H9 (cell line): ENCODE measurements at regions not wholly inside any gene's neighbourhood (a gene's known extent, or its start where the extent isn't known, plus 50 kb on each side); places are given as distances from the start of the nearest gene placed in this dataset.

Experiments used
- DNase-seq: peaks from one replicate; pipeline ENCODE4 v3.0.0-alpha.2; 2017
- H2AFZ ChIP-seq: one replicate; pipeline ENCODE4 v1.6.1; 2013; ENCODE audit warnings: mild to moderate bottlenecking, low read length, control low read depth, moderate library complexity
- H2AK5ac ChIP-seq: 2 replicates; pipeline ENCODE4 v1.6.1; 2013; ENCODE audit warnings: low read length, control low read depth, mixed read lengths; ENCODE audit not compliant: insufficient read length
- H2BK120ac ChIP-seq: one replicate; pipeline ENCODE4 v1.6.1; 2013; ENCODE audit warnings: low read depth, mild to moderate bottlenecking, low read length, control low read depth, inconsistent platforms; ENCODE audit not compliant: poor library complexity, severe bottlenecking
- H2BK12ac ChIP-seq: 2 replicates; pipeline ENCODE4 v1.6.1; 2013; ENCODE audit warnings: low read length, control low read depth, mixed read lengths, low read depth; ENCODE audit not compliant: insufficient read length
- H2BK15ac ChIP-seq: 2 replicates; pipeline ENCODE4 v1.6.1; 2013; ENCODE audit warnings: low read depth, low read length, control low read depth
- H2BK20ac ChIP-seq: one replicate; pipeline ENCODE4 v1.6.1; 2013; ENCODE audit warnings: low read depth, mild to moderate bottlenecking, low read length, control low read depth, inconsistent platforms; ENCODE audit not compliant: poor library complexity, severe bottlenecking
- H2BK5ac ChIP-seq: 2 replicates; pipeline ENCODE4 v1.6.1; 2013; ENCODE audit warnings: low read length, control low read depth, mixed read lengths; ENCODE audit not compliant: insufficient read length
- H3K14ac ChIP-seq: 2 replicates; pipeline ENCODE4 v1.6.1; 2013; ENCODE audit warnings: low read length, control low read depth; ENCODE audit not compliant: insufficient read depth
- H3K18ac ChIP-seq: 2 replicates; pipeline ENCODE4 v1.6.1; 2013; ENCODE audit warnings: low read depth, mild to moderate bottlenecking, mixed read lengths, low read length, control low read depth; ENCODE audit not compliant: insufficient read length
- H3K23ac ChIP-seq: 2 replicates; pipeline ENCODE4 v1.6.1; 2013; ENCODE audit warnings: low read length, control low read depth, mixed read lengths, low read depth; ENCODE audit not compliant: insufficient read length
- H3K23me2 ChIP-seq: 2 replicates; pipeline ENCODE4 v1.6.1; 2013; ENCODE audit warnings: low read depth, mild to moderate bottlenecking, mixed read lengths, low read length, control low read depth; ENCODE audit not compliant: insufficient read length, poor library complexity, severe bottlenecking
- H3K27ac ChIP-seq: 2 replicates; pipeline ENCODE4 v1.5.1; 2013; ENCODE audit warnings: low read length, control low read depth, mixed read lengths, low read depth; ENCODE audit not compliant: insufficient read length
- H3K27me3 ChIP-seq: 2 replicates; pipeline ENCODE4 v1.6.1; 2013; ENCODE audit warnings: low read length, control low read depth, inconsistent platforms; ENCODE audit not compliant: insufficient read depth
- H3K4ac ChIP-seq: 2 replicates; pipeline ENCODE4 v1.6.1; 2013; ENCODE audit warnings: low read depth, mild to moderate bottlenecking, control low read depth, inconsistent platforms, low read length, moderate library complexity
- H3K4me1 ChIP-seq: 2 replicates; pipeline ENCODE4 v1.6.1; 2013; ENCODE audit warnings: low read length, control low read depth, inconsistent platforms; ENCODE audit not compliant: insufficient read depth
- H3K4me2 ChIP-seq: 2 replicates; pipeline ENCODE4 v1.6.1; 2013; ENCODE audit warnings: low read length, control low read depth, mixed read lengths; ENCODE audit not compliant: insufficient read length, insufficient read depth
- H3K56ac ChIP-seq: 2 replicates; pipeline ENCODE4 v1.6.1; 2013; ENCODE audit warnings: low read depth, mild to moderate bottlenecking, mixed read lengths, low read length, control low read depth; ENCODE audit not compliant: insufficient read length
- H3K79me1 ChIP-seq: 2 replicates; pipeline ENCODE4 v1.6.1; 2013; ENCODE audit warnings: low read depth, mild to moderate bottlenecking, moderate library complexity, low read length, control low read depth, inconsistent platforms; ENCODE audit not compliant: insufficient read depth, poor library complexity, severe bottlenecking
- H3K79me2 ChIP-seq: 2 replicates; pipeline ENCODE4 v1.6.1; 2013; ENCODE audit warnings: low read length, control low read depth, inconsistent platforms; ENCODE audit not compliant: insufficient read depth
- H3K9ac ChIP-seq: 2 replicates; pipeline ENCODE4 v1.6.1; 2013; ENCODE audit warnings: low read length, control low read depth, mixed read lengths; ENCODE audit not compliant: insufficient read length; ENCODE audit errors: extremely low read depth
- H3K9me3 ChIP-seq: one replicate; pipeline ENCODE4 v1.6.1; 2013; ENCODE audit warnings: low read depth, low read length, inconsistent platforms; ENCODE audit not compliant: control insufficient read depth
- H3T11ph ChIP-seq: one replicate; pipeline ENCODE4 v1.6.1; 2013; ENCODE audit warnings: mild to moderate bottlenecking, low read length, control low read depth, inconsistent platforms
- H4K20me1 ChIP-seq: one replicate; pipeline ENCODE4 v1.6.1; 2013; ENCODE audit not compliant: control insufficient read depth, insufficient read length, insufficient read depth
- H4K5ac ChIP-seq: 2 replicates; pipeline ENCODE4 v1.6.1; 2013; ENCODE audit warnings: low read depth, mild to moderate bottlenecking, mixed read lengths, low read length, control low read depth; ENCODE audit not compliant: insufficient read length
- H4K8ac ChIP-seq: replicated peaks from 2 replicates; pipeline ENCODE4 v1.6.1; 2013; ENCODE audit warnings: low read length, control low read depth, mixed read lengths, low read depth; ENCODE audit not compliant: insufficient read length
- H4K91ac ChIP-seq: 2 replicates; pipeline ENCODE4 v1.6.1; 2013; ENCODE audit warnings: low read depth, mild to moderate bottlenecking, moderate library complexity, mixed read lengths, low read length, control low read depth; ENCODE audit not compliant: insufficient read length
- H3K27ac Mint-ChIP-seq, 3 experiments: 2 replicates in 2 of 3; 3 replicates in 1 of 3; pipeline ENCODE4 v1.8.0; 2020 to 2021; ENCODE audit warnings: mixed read lengths in 3 of 3, mild to moderate bottlenecking in 1 of 3, moderate library complexity in 1 of 3
- H3K27me3 Mint-ChIP-seq: 2 replicates; pipeline ENCODE4 v1.8.0; 2021; ENCODE audit warnings: low read depth, mild to moderate bottlenecking, moderate library complexity, mixed read lengths
- H3K36me3 Mint-ChIP-seq, 3 experiments: 2 replicates in 2 of 3; 3 replicates in 1 of 3; pipeline ENCODE4 v1.8.0; 2020 to 2021; ENCODE audit warnings: low read depth in 3 of 3, mixed read lengths in 3 of 3; ENCODE audit not compliant: insufficient read depth in 1 of 3
- H3K4me1 Mint-ChIP-seq, 2 experiments: 2 replicates each; pipeline ENCODE4 v1.8.0; 2020; ENCODE audit warnings: mixed read lengths in 2 of 2
- H3K4me3 Mint-ChIP-seq, 2 experiments: 2 replicates in 1 of 2; 3 replicates in 1 of 2; pipeline ENCODE4 v1.8.0; 2020 to 2021; ENCODE audit warnings: mild to moderate bottlenecking in 2 of 2, mixed read lengths in 2 of 2, moderate library complexity in 1 of 2
- H3K9me3 Mint-ChIP-seq, 2 experiments: 2 replicates in 1 of 2; 3 replicates in 1 of 2; pipeline ENCODE4 v1.8.0; 2020; ENCODE audit warnings: mild to moderate bottlenecking in 2 of 2, mixed read lengths in 2 of 2, moderate library complexity in 1 of 2
- WGBS: extraction: QIAGEN DNeasy Blood & Tissue Kit; methylation state at CpG from one replicate; pipeline ENCODE4 v1.1.7; 2013; ENCODE audit warnings: missing lambda C conversion rate, low lambda C conversion rate, mixed read lengths; ENCODE audit not compliant: insufficient read length; ENCODE audit errors: extremely low coverage; 5-methylcytosine and 5-hydroxymethylcytosine counted together
- TF ChIP-seq, protein P1 (sequence below): fragments of 200-600 bp; sonication (generic); conservative IDR thresholded peaks from 3 replicates; pipeline ENCODE4 v1.8.0; 2021; ENCODE audit warnings: antibody characterized with exemption, mild to moderate bottlenecking

DNA sequence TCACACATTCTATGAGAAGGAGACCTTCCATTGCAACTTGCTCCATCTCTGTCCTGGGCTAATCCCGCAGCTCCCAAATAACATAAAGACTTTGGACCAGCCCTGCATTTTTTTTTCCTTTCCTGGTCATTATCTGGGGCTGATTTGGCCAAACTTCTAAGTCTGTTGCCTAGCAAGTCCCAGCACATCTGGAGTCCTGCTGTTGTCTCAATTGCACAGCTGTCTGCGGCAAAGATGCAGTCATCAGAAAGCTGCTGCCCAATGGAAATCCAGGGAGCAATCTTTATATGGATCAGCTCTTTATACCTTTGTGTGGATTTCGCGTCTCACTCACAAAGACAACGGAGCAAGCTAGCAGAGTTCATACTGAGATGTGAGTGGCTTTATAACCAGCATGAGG lies 105.9 kb downstream of the NXPE2 start:
- Histone ChIP-seq H3K4me1 (peaks cover 4% of the 10 kb centered on the region; the same call in 1 of the 2 replicates), H3K14ac (no peak overlapping the region), H3K79me2 (no peaks in the 10 kb centered on the region), H4K8ac (no peak overlapping the region), H3K4ac (no peak overlapping the region), H2BK12ac (no peak overlapping the region), H3K79me1 (no peaks in the 10 kb centered on the region), H3K23me2 (no peaks in the 10 kb centered on the region), H3K27me3 (no peaks in the 10 kb centered on the region), H3K18ac (no peak overlapping the region), H2AK5ac (no peak overlapping the region), H3K4me2 (no peak overlapping the region), H2AFZ (no peak overlapping the region), H4K20me1 (no peaks in the 10 kb centered on the region), H3T11ph (no peak overlapping the region), H2BK15ac (no peak overlapping the region), H3K9me3 (no peaks in the 10 kb centered on the region), H4K5ac (no peak overlapping the region), H3K23ac (no peak overlapping the region), H2BK5ac (no peak overlapping the region), H3K27ac (no peak overlapping the region), H2BK20ac (no peak overlapping the region), H4K91ac (no peak overlapping the region), H3K56ac (no peak overlapping the region), H2BK120ac (no peak overlapping the region), H3K9ac (no peak overlapping the region)
- no CpG with 5 or more reads among the region's 5 CpGs for WGBS
- DNase-seq, result no peak
- Mint-ChIP-seq H3K4me1 (peaks cover 14 to 24% of the 10 kb centered on the region in 2 experiments; a peak in 3 of 4 replicates), H3K36me3 (no peaks in the 10 kb centered on the region; a peak in 1 of 7 replicates), H3K9me3 (no peaks in the 10 kb centered on the region), H3K27me3 (peaks cover 10% of the 10 kb centered on the region), H3K4me3 (no peak overlapping the region), H3K27ac (no peak overlapping the region)
- TF ChIP-seq, protein P1, sequence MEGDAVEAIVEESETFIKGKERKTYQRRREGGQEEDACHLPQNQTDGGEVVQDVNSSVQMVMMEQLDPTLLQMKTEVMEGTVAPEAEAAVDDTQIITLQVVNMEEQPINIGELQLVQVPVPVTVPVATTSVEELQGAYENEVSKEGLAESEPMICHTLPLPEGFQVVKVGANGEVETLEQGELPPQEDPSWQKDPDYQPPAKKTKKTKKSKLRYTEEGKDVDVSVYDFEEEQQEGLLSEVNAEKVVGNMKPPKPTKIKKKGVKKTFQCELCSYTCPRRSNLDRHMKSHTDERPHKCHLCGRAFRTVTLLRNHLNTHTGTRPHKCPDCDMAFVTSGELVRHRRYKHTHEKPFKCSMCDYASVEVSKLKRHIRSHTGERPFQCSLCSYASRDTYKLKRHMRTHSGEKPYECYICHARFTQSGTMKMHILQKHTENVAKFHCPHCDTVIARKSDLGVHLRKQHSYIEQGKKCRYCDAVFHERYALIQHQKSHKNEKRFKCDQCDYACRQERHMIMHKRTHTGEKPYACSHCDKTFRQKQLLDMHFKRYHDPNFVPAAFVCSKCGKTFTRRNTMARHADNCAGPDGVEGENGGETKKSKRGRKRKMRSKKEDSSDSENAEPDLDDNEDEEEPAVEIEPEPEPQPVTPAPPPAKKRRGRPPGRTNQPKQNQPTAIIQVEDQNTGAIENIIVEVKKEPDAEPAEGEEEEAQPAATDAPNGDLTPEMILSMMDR, result no peak
